HCT116 (cell line): ENCODE measurements at regions not wholly inside any gene's neighbourhood (a gene's known extent, or its start where the extent isn't known, plus 50 kb on each side); places are given as distances from the start of the nearest gene placed in this dataset.

Source experiments
- CEBPB ChIP-seq: IDR thresholded peaks from 2 replicates; pipeline ENCODE4 v1.6.1; 2012; ENCODE audit warnings: low read depth
- CTCF ChIP-seq, 3 experiments: fragments of 200-600 bp in 1 of 3; sonication (generic) in 1 of 3; IDR thresholded peaks in 2 of 3; conservative IDR thresholded peaks in 1 of 3; 2 replicates each; pipeline ENCODE4 v1.5.1; 2012 to 2017; ENCODE audit warnings: low read depth in 2 of 3, low read length in 2 of 3, antibody characterized with exemption in 1 of 3, borderline replicate concordance in 1 of 3, control low read depth in 1 of 3, mild to moderate bottlenecking in 1 of 3, mixed read lengths in 1 of 3, mixed run types in 1 of 3, moderate library complexity in 1 of 3; ENCODE audit not compliant: insufficient read depth in 1 of 3
- ELF1 ChIP-seq: IDR thresholded peaks from 2 replicates; pipeline ENCODE4 v1.6.1; 2012; ENCODE audit warnings: low read depth, borderline replicate concordance
- EZH2phosphoT487 ChIP-seq: fragments of 200-600 bp; IDR thresholded peaks from 2 replicates; pipeline ENCODE4 v1.6.1; 2018; ENCODE audit warnings: antibody characterized with exemption, borderline replicate concordance
- FOSL1 ChIP-seq: IDR thresholded peaks from 2 replicates; pipeline ENCODE4 v1.6.1; 2012; ENCODE audit warnings: low read depth
- POLR2A ChIP-seq: IDR thresholded peaks from 2 replicates; pipeline ENCODE4 v1.7.0; 2011; ENCODE audit warnings: borderline replicate concordance; ENCODE audit not compliant: insufficient read depth, insufficient read length; ENCODE audit errors: extremely low read depth
- POLR2AphosphoS5 ChIP-seq: IDR thresholded peaks from 2 replicates; pipeline ENCODE4 v1.6.1; 2011; ENCODE audit warnings: mild to moderate bottlenecking, low read depth, low read length, moderate library complexity
- RAD21 ChIP-seq: IDR thresholded peaks from 2 replicates; pipeline ENCODE4 v1.6.1; 2012; ENCODE audit warnings: low read depth, mild to moderate bottlenecking
- SP1 ChIP-seq: IDR thresholded peaks from 2 replicates; pipeline ENCODE4 v1.6.1; 2012; ENCODE audit warnings: low read depth
- TCF7L2 ChIP-seq: IDR thresholded peaks from 2 replicates; pipeline ENCODE4 v1.7.0; 2011; ENCODE audit warnings: borderline replicate concordance, inconsistent platforms; ENCODE audit not compliant: insufficient read depth, insufficient read length; ENCODE audit errors: extremely low read depth
- YY1 ChIP-seq: IDR thresholded peaks from 2 replicates; pipeline ENCODE4 v1.6.1; 2011; ENCODE audit warnings: low read length, low read depth, moderate library complexity, mild to moderate bottlenecking; ENCODE audit not compliant: insufficient replicate concordance; ENCODE audit errors: extremely low read depth
- TF ChIP-seq, protein P1 (sequence below): IDR thresholded peaks from 2 replicates; pipeline ENCODE4 v1.6.1; 2012
- TF ChIP-seq, protein P2 (sequence below): IDR thresholded peaks from 2 replicates; pipeline ENCODE4 v1.6.1; 2012
- TF ChIP-seq, protein P3 (sequence below): IDR thresholded peaks from 2 replicates; pipeline ENCODE4 v1.6.1; 2012; ENCODE audit warnings: low read depth

- TF ChIP-seq CTCF (IDR thresholded peaks at IDR 0.05 in 2 of 3, conservative IDR thresholded peaks at IDR 0.05 in 1 of 3; ENCODE audit: borderline replicate concordance in 1 of 3, insufficient read depth in 1 of 3, low read depth in 2 of 3, low read length in 2 of 3) (no peak), POLR2AphosphoS5 (no peak), FOSL1 (no peak), ELF1 (no peak), SP1 (no peak), CEBPB (no peak), RAD21 (no peak), POLR2A (no peak), YY1 (no peak), TCF7L2 (no peak), EZH2phosphoT487 (no peak)
- TF ChIP-seq, protein P1, sequence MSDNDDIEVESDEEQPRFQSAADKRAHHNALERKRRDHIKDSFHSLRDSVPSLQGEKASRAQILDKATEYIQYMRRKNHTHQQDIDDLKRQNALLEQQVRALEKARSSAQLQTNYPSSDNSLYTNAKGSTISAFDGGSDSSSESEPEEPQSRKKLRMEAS = no peak
- TF ChIP-seq, protein P2, sequence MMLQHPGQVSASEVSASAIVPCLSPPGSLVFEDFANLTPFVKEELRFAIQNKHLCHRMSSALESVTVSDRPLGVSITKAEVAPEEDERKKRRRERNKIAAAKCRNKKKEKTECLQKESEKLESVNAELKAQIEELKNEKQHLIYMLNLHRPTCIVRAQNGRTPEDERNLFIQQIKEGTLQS = no peak
- TF ChIP-seq, protein P3, sequence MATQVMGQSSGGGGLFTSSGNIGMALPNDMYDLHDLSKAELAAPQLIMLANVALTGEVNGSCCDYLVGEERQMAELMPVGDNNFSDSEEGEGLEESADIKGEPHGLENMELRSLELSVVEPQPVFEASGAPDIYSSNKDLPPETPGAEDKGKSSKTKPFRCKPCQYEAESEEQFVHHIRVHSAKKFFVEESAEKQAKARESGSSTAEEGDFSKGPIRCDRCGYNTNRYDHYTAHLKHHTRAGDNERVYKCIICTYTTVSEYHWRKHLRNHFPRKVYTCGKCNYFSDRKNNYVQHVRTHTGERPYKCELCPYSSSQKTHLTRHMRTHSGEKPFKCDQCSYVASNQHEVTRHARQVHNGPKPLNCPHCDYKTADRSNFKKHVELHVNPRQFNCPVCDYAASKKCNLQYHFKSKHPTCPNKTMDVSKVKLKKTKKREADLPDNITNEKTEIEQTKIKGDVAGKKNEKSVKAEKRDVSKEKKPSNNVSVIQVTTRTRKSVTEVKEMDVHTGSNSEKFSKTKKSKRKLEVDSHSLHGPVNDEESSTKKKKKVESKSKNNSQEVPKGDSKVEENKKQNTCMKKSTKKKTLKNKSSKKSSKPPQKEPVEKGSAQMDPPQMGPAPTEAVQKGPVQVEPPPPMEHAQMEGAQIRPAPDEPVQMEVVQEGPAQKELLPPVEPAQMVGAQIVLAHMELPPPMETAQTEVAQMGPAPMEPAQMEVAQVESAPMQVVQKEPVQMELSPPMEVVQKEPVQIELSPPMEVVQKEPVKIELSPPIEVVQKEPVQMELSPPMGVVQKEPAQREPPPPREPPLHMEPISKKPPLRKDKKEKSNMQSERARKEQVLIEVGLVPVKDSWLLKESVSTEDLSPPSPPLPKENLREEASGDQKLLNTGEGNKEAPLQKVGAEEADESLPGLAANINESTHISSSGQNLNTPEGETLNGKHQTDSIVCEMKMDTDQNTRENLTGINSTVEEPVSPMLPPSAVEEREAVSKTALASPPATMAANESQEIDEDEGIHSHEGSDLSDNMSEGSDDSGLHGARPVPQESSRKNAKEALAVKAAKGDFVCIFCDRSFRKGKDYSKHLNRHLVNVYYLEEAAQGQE = no peak
Observed at GRCh38 chr2:142769761-142770160, 107.7 kb upstream of the KYNU start.
